ENCODE measurements at regions not wholly inside any gene's neighbourhood (a gene's known extent, or its start where the extent isn't known, plus 50 kb on each side); places are given as distances from the start of the nearest gene placed in this dataset.

DNA sequence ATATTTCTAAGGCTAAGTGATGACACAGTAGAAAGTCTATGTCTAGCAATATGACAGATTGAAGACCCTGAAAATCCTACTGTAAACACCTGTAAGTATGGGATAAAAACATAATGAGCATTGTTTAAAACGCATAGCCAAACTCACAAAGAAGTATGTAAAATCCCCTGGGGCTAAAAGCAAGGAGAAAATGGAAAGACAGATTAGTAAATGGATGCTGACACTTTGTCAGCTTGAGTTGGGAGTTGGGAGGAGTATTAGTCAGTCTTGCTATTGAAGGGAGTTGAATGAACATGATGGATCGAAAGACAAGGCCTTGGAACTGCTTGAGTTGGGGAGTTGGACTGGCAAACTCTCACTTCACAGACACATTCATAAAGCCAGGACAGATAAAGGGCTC lies 79.0 kb upstream of the PRKD1 start:
- no peak overlapping the region for H3K18ac ChIP-seq (ENCODE audit: low read depth in 1 of 2, low read length in 2 of 2)
- no peak overlapping the region for H4K8ac ChIP-seq (ENCODE audit: low read length)
- H4K91ac ChIP-seq (ENCODE audit: low read length) = no peak overlapping the region
- H3K4ac ChIP-seq (ENCODE audit: low read depth in 1 of 2, low read length in 2 of 2) = no peak overlapping the region
- no peak overlapping the region for H2AFZ ChIP-seq (ENCODE audit: low read depth, low read length)
- H3K4me1 ChIP-seq (ENCODE audit: control insufficient read depth, insufficient read depth, low read depth, low read length) = no peaks in the 10 kb centered on the region
- H3K79me1 ChIP-seq (replicated peaks; ENCODE audit: low read length, poor library complexity, severe bottlenecking) = no peaks in the 10 kb centered on the region
- no peak overlapping the region for H2BK15ac ChIP-seq (ENCODE audit: low read depth, poor library complexity, severe bottlenecking)
- H3K27me3 ChIP-seq (ENCODE audit: control insufficient read depth in 1 of 2, insufficient read depth in 1 of 2, low read length in 2 of 2) = no peaks in the 10 kb centered on the region
- no peak overlapping the region for H2BK5ac ChIP-seq (ENCODE audit: low read depth, low read length, poor library complexity, severe bottlenecking)
- 82% methylated on average over 1 of the region's 2 CpGs for WGBS
- no peaks in the 10 kb centered on the region for H3K36me3 ChIP-seq (ENCODE audit: control insufficient read depth in 1 of 2, insufficient read depth in 2 of 2, low read depth in 1 of 2, low read length in 2 of 2)
- H3K4me3 ChIP-seq (ENCODE audit: insufficient read depth in 1 of 2, low read depth in 1 of 2, low read length in 2 of 2) = no peak overlapping the region
- H2BK12ac ChIP-seq (ENCODE audit: low read length in 2 of 2) = no peak overlapping the region
- no peak overlapping the region for H2AK5ac ChIP-seq (ENCODE audit: low read length, severe bottlenecking)
- H3K14ac ChIP-seq (ENCODE audit: low read length in 2 of 2) = no peak overlapping the region
- DNase-seq = no peak
- H3K9ac ChIP-seq (ENCODE audit: low read length) = no peak overlapping the region
- H3K23ac ChIP-seq (ENCODE audit: low read length in 2 of 2) = no peak overlapping the region
- no peak overlapping the region for H2BK120ac ChIP-seq (ENCODE audit: low read depth, low read length)
- H3K27ac ChIP-seq (ENCODE audit: low read length, poor library complexity, severe bottlenecking) = no peak overlapping the region
- H3K9me3 ChIP-seq (ENCODE audit: control insufficient read depth, low read length) = no peaks in the 10 kb centered on the region
- H3K4me2 ChIP-seq (ENCODE audit: low read length, poor library complexity, severe bottlenecking) = no peak overlapping the region

DNA sequence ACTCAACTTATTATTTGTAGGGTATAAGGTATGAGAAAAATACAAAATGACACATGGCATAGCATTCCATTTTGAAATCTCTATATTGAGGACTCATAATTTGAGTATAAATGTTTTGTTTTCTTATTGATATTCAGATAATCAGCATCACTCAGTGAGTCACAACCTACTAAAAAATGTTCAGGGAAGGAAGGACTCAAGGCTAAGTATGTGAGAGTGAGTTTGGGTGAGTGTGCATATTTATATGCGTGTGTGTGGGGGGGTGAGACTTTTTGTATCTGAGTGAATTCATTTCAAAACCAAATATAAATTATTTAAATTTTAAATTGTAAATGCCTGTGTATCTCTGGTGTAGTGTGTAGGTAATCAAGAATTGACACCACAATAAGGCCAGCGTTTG lies 87.8 kb upstream of the PRKD1 start:
- no peaks in the 10 kb centered on the region for H3K9me3 ChIP-seq (ENCODE audit: control insufficient read depth, low read length)
- no peak for DNase-seq
- no peak overlapping the region for H3K9ac ChIP-seq (ENCODE audit: low read length)
- no peak overlapping the region for H3K4me3 ChIP-seq (ENCODE audit: insufficient read depth in 1 of 2, low read depth in 1 of 2, low read length in 2 of 2)
- no peak overlapping the region for H2AK5ac ChIP-seq (ENCODE audit: low read length, severe bottlenecking)
- H4K8ac ChIP-seq (ENCODE audit: low read length) = no peak overlapping the region
- no peak overlapping the region for H2BK15ac ChIP-seq (ENCODE audit: low read depth, poor library complexity, severe bottlenecking)
- no peaks in the 10 kb centered on the region for H3K27me3 ChIP-seq (ENCODE audit: control insufficient read depth in 1 of 2, insufficient read depth in 1 of 2, low read length in 2 of 2)
- no peak overlapping the region for H3K23ac ChIP-seq (ENCODE audit: low read length in 2 of 2)
- H2BK120ac ChIP-seq (ENCODE audit: low read depth, low read length) = no peak overlapping the region
- H3K4me2 ChIP-seq (ENCODE audit: low read length, poor library complexity, severe bottlenecking) = no peak overlapping the region
- H3K36me3 ChIP-seq (ENCODE audit: control insufficient read depth in 1 of 2, insufficient read depth in 2 of 2, low read depth in 1 of 2, low read length in 2 of 2) = no peaks in the 10 kb centered on the region
- H3K27ac ChIP-seq (ENCODE audit: low read length, poor library complexity, severe bottlenecking) = no peak overlapping the region
- no peak overlapping the region for H2BK5ac ChIP-seq (ENCODE audit: low read depth, low read length, poor library complexity, severe bottlenecking)
- H3K4me1 ChIP-seq (ENCODE audit: control insufficient read depth, insufficient read depth, low read depth, low read length) = no peaks in the 10 kb centered on the region
- 90% methylated on average over 1 of the region's 2 CpGs for WGBS
- H3K4ac ChIP-seq (ENCODE audit: low read depth in 1 of 2, low read length in 2 of 2) = no peak overlapping the region
- no peak overlapping the region for H2AFZ ChIP-seq (ENCODE audit: low read depth, low read length)
- no peak overlapping the region for H2BK12ac ChIP-seq (ENCODE audit: low read length in 2 of 2)
- H3K79me1 ChIP-seq (replicated peaks; ENCODE audit: low read length, poor library complexity, severe bottlenecking) = no peaks in the 10 kb centered on the region
- H3K18ac ChIP-seq (ENCODE audit: low read depth in 1 of 2, low read length in 2 of 2) = no peak overlapping the region
- no peak overlapping the region for H3K14ac ChIP-seq (ENCODE audit: low read length in 2 of 2)
- no peak overlapping the region for H4K91ac ChIP-seq (ENCODE audit: low read length)

DNA sequence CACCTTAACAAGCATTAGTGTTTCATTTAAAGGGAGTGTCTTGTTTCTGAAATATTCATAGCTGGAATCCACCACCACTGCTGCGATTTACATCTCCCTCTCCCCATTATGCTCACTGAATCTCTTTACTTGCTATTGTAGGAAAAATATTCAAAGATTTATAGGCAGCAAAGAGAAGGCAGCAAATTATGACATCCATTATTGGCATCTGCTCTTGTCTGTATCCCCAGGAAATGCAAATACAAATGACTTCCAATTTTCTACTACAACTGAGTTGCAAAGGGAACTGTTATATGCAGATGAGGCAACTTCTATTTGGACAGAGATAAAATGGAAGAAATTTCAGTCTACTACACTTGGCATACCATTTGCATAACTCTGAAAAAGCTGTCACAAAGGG lies 88.4 kb upstream of the PRKD1 start:
- Histone ChIP-seq H3K14ac (ENCODE audit: low read length in 2 of 2) (no peak overlapping the region), H2BK120ac (ENCODE audit: low read depth, low read length) (no peak overlapping the region), H3K9me3 (ENCODE audit: control insufficient read depth, low read length) (no peaks in the 10 kb centered on the region), H3K27me3 (ENCODE audit: control insufficient read depth in 1 of 2, insufficient read depth in 1 of 2, low read length in 2 of 2) (no peaks in the 10 kb centered on the region), H2BK5ac (ENCODE audit: low read depth, low read length, poor library complexity, severe bottlenecking) (no peak overlapping the region), H3K4me1 (ENCODE audit: control insufficient read depth, insufficient read depth, low read depth, low read length) (no peaks in the 10 kb centered on the region), H3K9ac (ENCODE audit: low read length) (no peak overlapping the region), H3K18ac (ENCODE audit: low read depth in 1 of 2, low read length in 2 of 2) (no peak overlapping the region), H3K36me3 (ENCODE audit: control insufficient read depth in 1 of 2, insufficient read depth in 2 of 2, low read depth in 1 of 2, low read length in 2 of 2) (no peaks in the 10 kb centered on the region), H3K79me1 (replicated peaks; ENCODE audit: low read length, poor library complexity, severe bottlenecking) (no peaks in the 10 kb centered on the region), H3K27ac (ENCODE audit: low read length, poor library complexity, severe bottlenecking) (no peak overlapping the region), H2AK5ac (ENCODE audit: low read length, severe bottlenecking) (no peak overlapping the region), H3K4me3 (ENCODE audit: insufficient read depth in 1 of 2, low read depth in 1 of 2, low read length in 2 of 2) (no peak overlapping the region), H4K91ac (ENCODE audit: low read length) (no peak overlapping the region), H3K4ac (ENCODE audit: low read depth in 1 of 2, low read length in 2 of 2) (no peak overlapping the region), H2AFZ (ENCODE audit: low read depth, low read length) (no peak overlapping the region), H2BK15ac (ENCODE audit: low read depth, poor library complexity, severe bottlenecking) (no peak overlapping the region), H3K4me2 (ENCODE audit: low read length, poor library complexity, severe bottlenecking) (no peak overlapping the region), H2BK12ac (ENCODE audit: low read length in 2 of 2) (no peak overlapping the region), H3K23ac (ENCODE audit: low read length in 2 of 2) (no peak overlapping the region), H4K8ac (ENCODE audit: low read length) (no peak overlapping the region)
- DNase-seq = no peak
- WGBS = no CpG with 5 or more reads among the region's 1 CpG

DNA sequence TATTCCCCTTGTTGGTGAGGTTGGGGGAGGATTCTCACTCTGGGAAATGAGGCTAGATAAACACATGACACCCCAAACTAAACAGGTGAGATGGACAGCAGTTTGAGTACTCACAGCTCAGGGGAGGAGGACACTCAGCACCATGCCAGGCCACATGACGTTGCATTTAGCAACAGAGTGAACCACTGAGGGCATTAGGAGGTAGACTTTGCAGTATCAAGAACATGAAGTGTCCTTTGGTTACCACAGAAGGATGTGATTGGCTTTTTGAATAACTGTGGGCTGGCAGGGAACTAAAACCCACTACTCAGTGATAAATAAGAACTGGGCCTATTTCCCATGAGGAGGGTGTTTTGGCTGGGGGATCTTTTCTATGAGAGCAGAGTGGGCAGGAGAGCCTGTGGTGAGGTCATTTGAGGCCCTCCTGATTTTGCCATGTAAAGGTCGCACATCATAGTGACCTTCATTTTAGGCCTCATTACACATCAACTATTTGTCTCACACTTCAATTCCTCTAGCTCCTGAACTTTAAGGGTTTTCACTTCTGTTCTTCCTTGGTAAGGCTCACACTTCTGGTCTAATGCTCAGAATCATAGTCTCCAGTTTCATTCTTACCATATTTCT lies 89.8 kb upstream of the PRKD1 start:
- Histone ChIP-seq H3K4me1 (ENCODE audit: control insufficient read depth, insufficient read depth, low read depth, low read length) (no peaks in the 10 kb centered on the region), H3K18ac (ENCODE audit: low read depth in 1 of 2, low read length in 2 of 2) (no peak overlapping the region), H3K4me3 (ENCODE audit: insufficient read depth in 1 of 2, low read depth in 1 of 2, low read length in 2 of 2) (no peak overlapping the region), H3K23ac (ENCODE audit: low read length in 2 of 2) (no peak overlapping the region), H3K79me1 (replicated peaks; ENCODE audit: low read length, poor library complexity, severe bottlenecking) (no peaks in the 10 kb centered on the region), H3K9ac (ENCODE audit: low read length) (no peak overlapping the region), H3K4ac (ENCODE audit: low read depth in 1 of 2, low read length in 2 of 2) (no peak overlapping the region), H2AK5ac (ENCODE audit: low read length, severe bottlenecking) (no peak overlapping the region), H2BK120ac (ENCODE audit: low read depth, low read length) (no peak overlapping the region), H2AFZ (ENCODE audit: low read depth, low read length) (no peak overlapping the region), H2BK15ac (ENCODE audit: low read depth, poor library complexity, severe bottlenecking) (no peak overlapping the region), H3K14ac (ENCODE audit: low read length in 2 of 2) (no peak overlapping the region), H2BK12ac (ENCODE audit: low read length in 2 of 2) (no peak overlapping the region), H3K36me3 (ENCODE audit: control insufficient read depth in 1 of 2, insufficient read depth in 2 of 2, low read depth in 1 of 2, low read length in 2 of 2) (no peaks in the 10 kb centered on the region), H3K9me3 (ENCODE audit: control insufficient read depth, low read length) (no peaks in the 10 kb centered on the region), H3K4me2 (ENCODE audit: low read length, poor library complexity, severe bottlenecking) (no peak overlapping the region), H3K27ac (ENCODE audit: low read length, poor library complexity, severe bottlenecking) (no peak overlapping the region), H3K27me3 (ENCODE audit: control insufficient read depth in 1 of 2, insufficient read depth in 1 of 2, low read length in 2 of 2) (no peaks in the 10 kb centered on the region), H2BK5ac (ENCODE audit: low read depth, low read length, poor library complexity, severe bottlenecking) (no peak overlapping the region), H4K8ac (ENCODE audit: low read length) (no peak overlapping the region), H4K91ac (ENCODE audit: low read length) (no peak overlapping the region)
- 61% methylated on average over 2 of the region's 2 CpGs for WGBS
- DNase-seq = no peak
